GM18909 (cell line): ENCODE measurements at regions not wholly inside any gene's neighbourhood (a gene's known extent, or its start where the extent isn't known, plus 50 kb on each side); places are given as distances from the start of the nearest gene placed in this dataset.

Experiments
- ATAC-seq: cut with Tn5 transposase; IDR thresholded peaks from one replicate; pipeline ENCODE4 v1.9.1; 2021; ENCODE audit warnings: mild to moderate bottlenecking; ENCODE audit not compliant: unreplicated experiment, poor library complexity

DNA sequence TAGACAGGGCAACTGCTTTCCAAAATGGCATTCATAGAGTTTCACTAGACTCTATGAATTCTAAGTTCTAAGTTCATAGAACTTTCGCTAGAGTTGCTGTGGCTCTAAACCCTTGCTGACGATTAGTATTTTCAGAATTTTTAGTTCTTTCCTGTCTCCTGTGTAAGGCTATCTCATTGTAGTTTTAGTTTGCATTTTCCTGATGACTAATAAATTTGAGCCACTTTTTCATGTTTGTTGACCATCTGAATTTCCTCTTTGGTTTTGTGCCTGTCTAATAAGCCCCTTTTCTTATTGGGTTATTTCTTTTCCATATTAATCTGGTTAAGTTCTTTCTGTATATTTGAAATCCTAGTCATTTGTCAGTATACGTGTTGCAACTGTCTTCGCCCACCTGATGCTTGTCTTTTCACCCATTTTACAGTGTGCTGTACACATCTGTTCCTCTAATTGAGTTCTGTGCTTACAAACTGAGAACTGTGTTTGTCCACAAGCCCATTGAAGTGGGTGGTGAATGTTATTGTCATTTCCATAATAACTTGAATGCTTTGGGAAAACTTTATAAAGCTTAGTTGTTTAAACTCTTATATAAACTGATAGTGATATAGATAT, 177.7 kb upstream of the CDYL start:
- no peak for ATAC-seq

DNA sequence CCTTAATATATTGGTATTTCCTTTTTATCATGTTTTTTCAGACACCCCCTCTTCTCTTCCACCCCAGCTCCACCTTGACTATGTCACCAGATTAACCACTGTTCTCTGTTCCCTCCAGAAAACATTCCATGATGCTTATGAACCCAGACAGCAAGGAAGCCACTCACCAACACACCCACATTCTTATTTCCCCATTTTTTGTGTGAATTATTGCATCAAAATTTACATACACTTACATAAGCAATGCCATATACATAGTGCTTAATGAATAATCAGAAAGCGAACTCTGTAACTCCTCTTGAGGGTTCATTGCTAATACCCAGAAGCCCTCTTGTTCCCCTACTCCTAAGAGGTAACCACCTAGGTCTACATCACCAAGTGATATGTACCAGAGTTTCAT, 182.3 kb upstream of the CDYL start:
- no peak for ATAC-seq

DNA sequence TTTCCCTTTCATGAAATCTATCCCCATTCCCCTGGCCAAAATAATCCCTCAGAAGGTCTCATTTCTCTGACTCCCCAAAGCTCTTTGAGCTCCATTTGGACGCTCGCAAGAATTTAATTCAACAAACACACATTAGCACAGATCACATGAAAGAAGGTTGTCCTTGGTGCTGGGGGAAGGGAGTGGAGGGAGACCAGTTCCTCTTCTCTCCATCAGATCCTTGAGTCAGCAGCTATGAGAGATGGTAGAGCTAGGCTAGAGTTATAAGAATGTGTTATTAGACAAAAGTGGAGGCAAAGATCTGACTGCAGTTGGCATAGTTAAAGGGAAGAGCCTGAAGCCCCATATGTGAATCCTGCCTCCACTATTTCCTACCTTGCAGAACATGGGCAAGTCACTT, 184.2 kb upstream of the CDYL start:
- ATAC-seq: no peak

DNA sequence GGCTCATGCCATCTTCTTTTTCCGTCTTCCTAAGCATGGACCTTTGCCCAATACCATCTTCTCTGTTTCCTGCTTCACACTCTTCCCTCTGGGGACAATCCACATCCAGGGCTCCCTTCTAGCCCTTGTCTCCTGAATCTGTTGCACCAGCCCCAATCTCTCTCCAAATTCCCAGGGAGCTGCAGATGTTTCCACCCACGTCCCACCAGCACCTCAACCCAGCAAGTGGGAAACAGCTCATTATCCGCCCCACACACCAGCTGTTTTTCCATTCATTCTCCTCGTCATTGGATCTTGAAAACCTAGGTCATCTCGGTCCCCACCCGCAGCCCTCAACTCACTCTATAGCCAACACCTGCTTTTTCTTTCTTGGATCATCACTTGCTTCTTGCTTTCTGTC, 185.0 kb upstream of the CDYL start:
- ATAC-seq: no peak

DNA sequence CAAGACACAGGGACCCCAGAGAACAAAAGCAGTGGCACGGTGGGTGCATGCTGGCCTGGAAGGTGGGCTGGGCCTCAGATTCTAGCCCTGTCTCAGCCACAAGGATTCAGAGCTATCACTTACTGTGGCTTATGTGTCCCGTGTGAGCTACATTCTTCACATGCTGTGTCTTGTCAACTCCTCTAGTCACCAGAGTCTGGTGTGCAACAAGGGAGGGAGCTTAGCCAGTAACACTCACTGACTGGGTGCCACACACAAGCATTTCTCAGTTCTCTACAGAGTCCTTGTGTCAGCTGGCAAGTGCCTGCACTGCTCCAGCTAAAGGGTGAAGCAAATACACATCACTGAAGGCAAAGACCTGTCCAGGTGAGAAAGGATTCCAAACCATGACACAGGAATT, 186.9 kb upstream of the CDYL start:
- ATAC-seq: no peak

DNA sequence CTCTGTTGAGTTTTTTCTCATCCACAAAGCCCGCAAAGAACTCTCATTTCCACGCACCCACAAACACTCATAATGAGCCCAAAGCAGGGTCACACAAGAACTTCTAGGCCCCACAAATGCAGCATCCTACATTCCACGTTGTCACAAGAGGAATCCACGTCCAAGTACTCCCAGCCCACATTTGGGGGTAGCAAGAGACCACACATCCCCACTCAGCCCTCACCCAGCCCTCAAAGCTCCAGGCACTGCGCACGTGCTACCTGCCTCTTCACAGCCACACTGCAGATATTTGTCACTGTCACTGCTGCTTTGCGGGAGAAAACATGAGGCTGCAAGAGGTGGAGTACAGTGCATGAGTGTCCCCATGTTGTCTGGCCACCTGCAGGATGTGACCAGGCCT, 187.6 kb upstream of the CDYL start:
- ATAC-seq: no peak

DNA sequence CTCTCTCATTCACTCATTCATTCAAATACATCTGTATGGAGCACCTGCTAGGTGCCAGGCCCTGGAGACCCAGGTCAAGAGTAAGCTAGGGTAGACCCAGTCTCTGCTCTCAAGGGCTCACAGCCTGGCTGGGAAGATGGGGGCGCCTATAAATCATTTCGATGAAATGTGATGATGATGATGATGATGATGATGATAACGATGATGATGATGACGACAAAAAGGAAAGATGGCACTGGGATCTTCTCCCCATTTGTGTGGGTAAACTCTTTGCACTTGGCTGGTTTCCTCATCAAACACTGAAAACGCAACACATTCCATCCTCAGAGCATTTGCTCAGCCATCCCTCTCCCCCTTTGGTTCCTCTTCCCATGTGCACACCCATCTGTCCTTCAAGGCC, 188.0 kb upstream of the CDYL start:
- ATAC-seq: no peak

DNA sequence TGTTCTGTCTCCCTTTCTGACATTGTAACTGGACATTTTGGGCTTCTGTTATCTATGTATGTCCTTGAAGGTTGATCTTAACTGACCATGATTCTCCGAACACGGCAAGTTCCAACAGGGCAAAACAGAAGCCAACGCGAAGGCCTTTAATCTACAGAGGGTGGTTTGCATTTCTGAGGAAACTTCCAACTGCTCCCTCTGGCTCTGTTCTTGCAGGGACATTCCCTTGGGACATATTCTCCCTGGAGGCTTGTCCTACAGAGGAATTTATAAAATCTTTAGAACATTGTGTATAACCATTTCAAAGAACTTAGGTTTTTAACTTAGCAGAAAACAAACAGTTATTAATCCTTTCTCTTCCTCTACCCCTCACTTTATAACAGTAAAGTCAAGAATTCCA, 189.0 kb upstream of the CDYL start:
- no peak for ATAC-seq

DNA sequence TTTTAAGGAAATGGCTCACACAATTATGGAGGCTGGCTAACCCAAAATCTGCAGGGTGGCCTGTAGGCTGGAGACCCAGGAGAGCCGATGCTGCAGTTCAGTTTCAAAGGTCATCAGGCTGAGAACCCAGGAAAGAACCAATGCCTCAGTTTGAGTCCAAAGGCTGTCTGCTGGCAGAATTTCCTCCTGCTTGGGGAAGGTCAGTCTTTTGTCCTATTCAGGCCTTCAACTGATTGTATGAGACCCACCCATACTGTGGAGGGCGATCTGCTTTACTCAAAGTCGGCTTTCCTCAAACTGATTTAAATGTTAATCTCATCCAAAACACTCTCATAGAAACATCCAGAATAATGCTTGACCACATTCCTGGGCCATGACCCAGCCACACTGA, 189.7 kb upstream of the CDYL start:
- no peak for ATAC-seq

DNA sequence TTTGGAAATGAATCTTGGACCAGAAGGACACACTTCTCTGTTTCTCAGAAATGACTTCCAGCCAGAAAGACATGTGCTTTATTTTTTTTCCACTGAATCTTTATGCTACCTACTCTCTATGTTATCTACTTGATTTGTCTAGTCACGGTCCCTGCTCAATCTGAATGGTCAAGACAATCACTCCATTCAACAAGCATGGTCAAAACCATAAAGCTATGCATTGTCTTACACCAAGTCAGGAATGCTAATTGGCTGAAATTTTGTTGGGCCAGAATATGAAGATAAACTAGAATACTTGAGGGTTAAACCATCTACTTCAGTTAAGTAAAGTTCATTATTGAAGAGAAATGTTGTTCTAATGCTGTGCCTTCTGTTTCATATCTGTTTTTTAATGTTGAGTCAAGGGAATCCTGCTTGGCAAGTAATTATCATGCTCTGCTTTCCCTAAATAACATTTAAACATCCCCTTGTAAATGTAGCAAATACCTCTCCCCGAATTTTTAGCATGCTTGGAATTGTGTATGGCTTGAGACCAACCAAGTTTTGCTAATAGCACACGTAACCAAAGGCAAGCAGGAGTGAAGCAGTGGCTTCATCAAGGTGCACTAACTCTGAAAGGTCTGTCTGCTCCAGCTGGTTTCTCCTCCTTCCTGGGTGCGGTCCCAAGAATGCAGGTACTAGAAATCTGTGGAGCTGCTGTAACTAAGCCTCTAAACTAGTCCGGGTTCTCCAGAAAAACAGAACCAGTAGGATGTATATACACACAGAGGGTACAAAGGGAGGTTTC, 190.3 kb upstream of the CDYL start:
- ATAC-seq: no peak

DNA sequence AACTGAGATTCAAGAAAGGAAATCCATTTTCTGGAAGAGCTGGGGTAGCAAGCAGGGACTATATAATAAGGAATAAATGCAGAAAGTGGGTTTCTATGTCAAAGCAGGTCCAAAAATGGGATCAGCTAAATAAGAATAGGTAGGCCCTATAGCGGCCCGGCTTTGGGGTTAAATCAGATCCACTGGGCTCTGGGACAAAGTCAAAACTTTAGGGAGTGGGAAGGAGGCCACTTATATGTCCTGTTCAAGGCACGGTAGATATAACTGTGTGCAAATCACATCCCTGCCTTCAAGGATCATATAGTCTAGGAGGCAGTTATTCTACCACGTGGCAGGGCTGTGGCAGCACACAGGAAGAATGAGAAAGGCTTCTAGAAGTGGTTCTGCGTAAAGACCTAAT, 191.4 kb upstream of the CDYL start:
- ATAC-seq: no peak

DNA sequence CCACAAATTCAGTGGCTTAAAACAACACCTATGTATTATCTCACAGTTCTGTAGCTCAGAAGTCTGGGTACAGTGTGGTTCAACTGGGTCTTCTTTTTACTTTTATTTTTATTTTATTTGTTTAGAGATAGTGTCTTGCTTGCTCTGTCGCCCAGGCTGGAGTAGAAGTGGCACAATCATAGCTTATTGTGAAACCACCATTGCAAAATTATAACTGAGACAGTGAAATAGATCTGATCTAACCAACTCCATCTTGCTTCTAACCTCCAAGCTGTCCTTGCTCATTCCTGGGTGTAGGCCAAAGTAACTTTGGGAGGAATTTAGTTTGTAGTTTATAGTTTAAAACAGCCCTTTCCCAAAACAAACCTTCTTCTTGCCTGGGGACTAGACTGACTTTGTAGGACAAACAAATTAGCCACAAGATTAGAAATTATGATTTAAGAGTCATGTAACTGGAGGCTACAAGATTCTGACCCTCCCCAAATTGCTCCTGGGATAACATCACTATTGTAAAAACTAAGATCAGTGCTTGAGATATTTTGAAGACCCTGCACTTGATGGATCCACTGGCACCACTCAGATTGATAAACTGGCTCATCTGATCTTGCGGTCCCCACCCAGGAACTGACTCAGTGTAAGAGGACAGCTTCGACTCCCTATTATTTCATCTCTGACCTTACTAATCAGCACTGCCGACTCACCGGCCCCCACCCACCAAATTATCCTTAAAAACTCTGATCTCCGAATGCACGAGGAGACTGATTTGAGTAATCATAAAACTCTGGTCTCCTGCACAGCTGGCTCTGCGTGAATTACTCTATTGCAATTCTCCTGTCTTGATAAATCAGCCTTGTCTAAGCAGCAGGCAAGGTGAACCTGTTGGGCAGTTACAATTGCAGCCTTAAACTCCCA, 193.4 kb upstream of the CDYL start:
- ATAC-seq: no peak

DNA sequence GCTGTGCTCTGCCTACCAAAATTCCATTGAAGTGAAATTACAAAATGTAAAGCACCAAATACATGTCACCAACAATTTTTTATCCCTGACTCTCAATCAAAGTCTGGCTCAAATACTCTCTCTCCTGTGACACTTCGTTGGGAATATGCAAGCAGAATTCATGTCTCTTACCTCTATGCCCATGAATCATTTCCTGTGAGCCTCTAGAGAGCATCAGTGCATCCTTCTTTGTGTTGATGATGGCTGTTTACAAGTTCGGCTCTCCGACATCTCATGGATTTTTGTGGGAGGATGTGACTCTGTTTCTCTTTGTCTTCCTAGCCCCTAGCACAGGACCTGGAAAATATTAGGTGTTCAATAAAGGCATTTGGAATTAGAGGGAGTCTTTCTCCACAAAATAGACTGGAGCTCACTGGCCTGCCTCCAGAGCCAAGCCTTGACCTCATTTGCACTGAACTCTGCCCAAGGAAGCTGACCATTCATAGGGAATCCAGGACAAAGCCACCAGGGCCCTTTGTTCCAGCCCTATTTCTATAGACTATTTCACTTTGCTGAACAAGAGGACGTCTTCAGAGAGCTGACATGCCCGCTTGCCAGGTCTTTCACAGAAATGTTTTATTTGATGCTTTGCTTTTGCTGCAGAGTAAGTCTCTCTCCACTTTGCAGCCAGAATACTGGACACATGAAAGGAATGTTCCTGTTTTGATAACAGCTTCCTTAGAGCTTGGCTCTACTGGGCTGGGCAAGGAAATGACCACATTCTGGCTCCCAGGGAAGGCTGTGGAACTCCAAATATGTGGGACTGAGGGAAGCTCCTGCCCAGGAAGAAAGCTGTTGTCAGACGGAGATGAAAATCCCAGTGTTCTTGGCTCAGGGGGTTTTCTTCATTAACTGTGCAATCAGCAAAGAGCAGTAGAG, 194.5 kb upstream of the CDYL start:
- no peak for ATAC-seq

DNA sequence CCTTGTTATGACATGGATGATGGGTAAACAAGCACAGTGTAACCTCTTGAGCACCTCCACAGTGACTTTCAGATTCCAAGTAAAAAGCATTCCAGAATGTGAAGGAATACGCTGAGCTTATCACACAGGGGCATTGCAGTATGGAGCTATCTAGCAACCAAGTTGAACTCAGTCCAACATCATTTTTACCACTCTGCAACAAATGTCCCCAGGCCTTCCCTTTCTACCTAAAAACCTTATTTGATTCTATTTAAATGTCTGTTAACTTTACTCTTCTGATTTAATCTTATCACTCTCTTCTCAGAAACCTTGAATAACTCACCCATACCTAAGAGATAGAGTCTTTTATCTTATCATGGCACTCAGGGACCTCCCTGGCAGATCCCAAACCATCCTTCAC, 195.8 kb upstream of the CDYL start:
- no peak for ATAC-seq

DNA sequence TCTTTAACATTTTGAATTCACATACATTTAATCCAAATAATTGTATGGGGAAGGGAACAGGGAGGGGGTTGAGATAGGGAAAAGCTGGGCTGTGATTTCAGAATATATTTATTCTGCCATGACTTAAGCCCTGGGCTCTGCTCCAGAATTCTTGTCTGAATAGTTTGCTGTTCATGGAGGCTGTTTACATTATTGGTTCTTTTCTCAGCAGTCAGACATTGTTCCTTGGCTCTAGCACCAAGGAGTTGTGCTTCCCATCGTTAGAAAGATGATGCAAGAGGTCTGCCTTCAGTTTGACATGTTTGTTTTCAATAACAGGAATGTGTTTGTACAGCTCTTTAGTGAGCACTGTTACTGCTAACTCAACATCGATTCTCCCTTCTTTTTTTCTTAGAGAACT, 198.8 kb upstream of the CDYL start:
- no peak for ATAC-seq

DNA sequence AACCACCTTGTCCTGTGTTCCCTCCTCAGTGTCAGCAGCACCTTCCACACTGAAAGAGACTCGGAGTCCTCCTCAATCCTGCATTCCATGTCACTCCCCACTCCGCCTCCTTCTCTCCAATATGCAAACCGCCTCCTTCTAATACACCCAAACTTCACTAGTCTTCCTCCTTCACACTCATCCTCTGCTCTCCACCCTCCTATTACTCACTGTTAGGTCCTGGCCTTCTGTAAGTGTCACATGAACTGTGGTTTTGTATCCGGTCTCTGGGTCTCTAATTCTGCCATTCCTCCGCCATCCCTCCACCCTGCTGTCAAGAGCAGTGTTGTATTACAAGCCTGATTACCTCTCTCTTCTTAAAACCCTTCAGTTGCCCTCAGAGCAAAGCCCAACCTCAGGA, 200.5 kb upstream of the CDYL start:
- no peak for ATAC-seq

DNA sequence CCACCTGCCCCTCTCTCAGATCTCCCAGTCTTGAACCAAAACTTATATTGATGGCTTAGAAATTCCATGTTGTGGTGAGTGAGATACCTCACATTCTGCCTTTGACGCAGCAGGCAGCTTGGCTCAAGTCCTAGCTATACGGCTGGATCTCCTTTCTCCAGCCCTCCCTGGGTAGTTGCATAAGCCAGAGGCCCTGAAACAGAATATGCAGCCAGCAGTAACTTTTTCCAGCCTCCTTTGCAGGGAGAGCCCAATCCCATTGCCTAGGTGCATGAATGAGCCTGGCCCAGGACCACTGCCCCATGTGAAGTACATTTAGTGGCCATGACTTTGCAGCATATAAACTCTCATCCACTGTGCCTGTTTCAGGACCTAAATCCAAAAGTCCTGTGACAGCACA, 202.2 kb upstream of the CDYL start:
- ATAC-seq: no peak

DNA sequence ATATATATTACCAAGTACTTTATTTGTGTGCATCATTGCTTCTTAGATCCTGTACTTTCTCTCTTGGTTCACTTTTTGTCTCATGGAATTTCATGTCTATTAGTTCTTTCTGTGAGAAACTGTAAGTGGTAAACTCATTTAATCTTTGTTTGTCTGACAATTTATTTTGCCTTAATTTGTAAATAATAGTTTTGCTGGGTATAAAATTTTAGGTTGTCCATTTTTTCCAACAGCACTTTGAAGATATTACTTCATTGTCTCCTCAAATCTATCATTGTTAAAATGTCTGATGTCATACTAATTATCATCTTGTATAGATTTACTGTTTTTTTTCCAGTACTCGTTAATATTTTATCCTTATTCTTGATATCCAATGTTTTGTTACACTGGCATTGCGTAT, 205.2 kb upstream of the CDYL start:
- no peak for ATAC-seq

DNA sequence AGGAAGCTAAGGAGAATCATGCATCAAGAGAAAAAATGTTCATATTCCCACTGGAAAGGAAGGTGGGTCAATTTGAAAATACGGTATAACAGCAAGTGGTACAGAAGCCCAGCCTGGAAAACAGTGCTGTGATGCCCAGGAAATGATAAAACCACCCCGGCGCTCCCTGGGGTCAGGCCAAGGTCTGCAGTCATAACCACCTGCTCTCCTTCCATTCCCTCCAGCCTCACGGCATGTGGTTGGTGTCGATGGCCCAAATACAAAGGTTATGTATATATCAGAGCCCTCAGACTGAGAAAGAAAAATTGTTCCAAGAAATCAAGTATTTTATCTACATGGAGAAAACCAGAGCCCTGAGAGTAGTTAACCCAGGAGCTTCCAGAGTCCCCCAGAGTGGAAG, 208.1 kb upstream of the CDYL start:
- no peak for ATAC-seq

DNA sequence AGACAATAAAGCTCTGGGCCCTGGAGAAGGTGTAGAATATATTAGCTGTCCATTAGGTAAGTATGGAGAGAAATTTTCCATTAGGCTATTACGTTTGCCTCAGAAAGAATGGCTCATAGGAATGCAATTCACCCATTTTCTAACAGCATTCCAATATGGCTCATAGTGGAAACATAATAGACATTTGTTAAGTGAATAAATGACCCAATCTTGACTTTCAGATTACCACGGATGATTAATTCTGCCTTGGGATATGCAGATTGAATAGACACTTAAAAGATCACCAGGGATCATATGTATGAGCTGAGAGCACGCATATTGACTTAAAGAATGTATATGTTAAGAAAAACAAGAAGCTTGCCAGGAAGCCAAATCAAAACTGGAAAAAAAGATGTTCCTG, 209.1 kb upstream of the CDYL start:
- no peak for ATAC-seq
